Upper lobe of right lung (tissue), 1 donor: ENCODE measurements at regions not wholly inside any gene's neighbourhood (a gene's known extent, or its start where the extent isn't known, plus 50 kb on each side); places are given as distances from the start of the nearest gene placed in this dataset.

Source experiments
- ATAC-seq: fragments of 200-7000 bp; cut with Tn5 transposase; one replicate; pipeline ENCODE4 v1.9.1; 2020; ENCODE audit warnings: mild to moderate bottlenecking, moderate library complexity
- DNase-seq: peaks from one replicate; pipeline ENCODE4 v3.0.0-alpha.2; 2020
- H3K27ac ChIP-seq: fragments of 200-600 bp; one replicate; pipeline ENCODE4 v1.8.0; 2022
- H3K27me3 ChIP-seq: fragments of 200-600 bp; one replicate; pipeline ENCODE4 v1.8.0; 2022; ENCODE audit warnings: mild to moderate bottlenecking
- H3K36me3 ChIP-seq: fragments of 200-600 bp; one replicate; pipeline ENCODE4 v1.8.0; 2022
- H3K4me1 ChIP-seq: fragments of 200-600 bp; one replicate; pipeline ENCODE4 v1.8.0; 2022
- H3K4me3 ChIP-seq: fragments of 200-600 bp; one replicate; pipeline ENCODE4 v1.8.0; 2022; ENCODE audit warnings: mild to moderate bottlenecking
- H3K9me3 ChIP-seq: fragments of 200-600 bp; one replicate; pipeline ENCODE4 v1.8.0; 2022
- CTCF ChIP-seq: fragments of 200-600 bp; IDR thresholded peaks from one replicate; pipeline ENCODE4 v1.8.0; 2022; ENCODE audit warnings: antibody characterized with exemption
- intact Hi-C: fragments of 100-400 bp; cut with DNase I; formaldehyde crosslinking; loops from one replicate; pipeline ENCODE4 v1.11.0; 2022
- donor health status: DM: no; HTN: yes; CAD: no; lungs with severe emphysema.

GRCh38 chr11:29395555-29396072, 621.2 kb downstream of the KCNA4 start:
- Histone ChIP-seq H3K9me3 (no peaks in the 10 kb centered on the region), H3K4me1 (no peaks in the 10 kb centered on the region), H3K27me3 (no peaks in the 10 kb centered on the region), H3K4me3 (no peak overlapping the region), H3K27ac (no peak overlapping the region), H3K36me3 (no peaks in the 10 kb centered on the region)
- no peak for DNase-seq
- intact Hi-C loops, result no loop called here
- no peak for ATAC-seq
- no peak for TF ChIP-seq CTCF

DNA sequence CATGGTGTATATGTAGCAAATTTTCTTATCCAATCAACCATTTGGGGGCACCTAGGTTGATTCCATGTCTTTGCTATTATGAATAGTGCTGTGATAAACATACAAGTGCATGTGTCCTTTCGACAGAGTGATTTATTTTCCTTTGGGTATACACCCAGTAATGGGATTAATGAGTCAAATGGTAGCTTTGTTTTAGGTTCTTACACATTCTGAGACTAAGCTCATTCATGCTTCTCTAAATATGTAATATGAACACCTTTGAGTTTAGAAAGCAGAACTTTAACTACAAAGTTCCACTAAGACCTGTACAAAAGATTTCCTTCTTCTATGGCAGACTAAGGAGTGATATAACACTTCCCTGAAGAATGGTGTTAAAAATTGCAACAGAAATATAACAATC, 627.0 kb downstream of the KCNA4 start:
- intact Hi-C loops, result no loop called here
- H3K27me3 ChIP-seq, result no peaks in the 10 kb centered on the region
- DNase-seq, result no peak

GRCh38 chr11:29373725-29374124, 643.1 kb downstream of the KCNA4 start:
- Histone ChIP-seq H3K27me3 (no peaks in the 10 kb centered on the region), H3K4me1 (no peaks in the 10 kb centered on the region), H3K36me3 (no peaks in the 10 kb centered on the region), H3K4me3 (no peak overlapping the region), H3K27ac (no peak overlapping the region), H3K9me3 (no peaks in the 10 kb centered on the region)
- DNase-seq (no peak), ATAC-seq (no peak)
- intact Hi-C loops, result no loop called here
- no peak for TF ChIP-seq CTCF

More for the DNA sequence above, 627.0 kb downstream of the KCNA4 start:
- Histone ChIP-seq H3K27ac (no peak overlapping the region), H3K4me1 (no peaks in the 10 kb centered on the region), H3K9me3 (no peaks in the 10 kb centered on the region), H3K36me3 (no peaks in the 10 kb centered on the region), H3K4me3 (no peak overlapping the region)
- no peak for TF ChIP-seq CTCF
- no peak for ATAC-seq

GRCh38 chr11:29368126-29368525, 648.7 kb downstream of the KCNA4 start:
- DNase-seq (no peak), ATAC-seq (no peak)
- Histone ChIP-seq H3K4me1 (no peaks in the 10 kb centered on the region), H3K4me3 (no peak overlapping the region), H3K36me3 (no peaks in the 10 kb centered on the region), H3K9me3 (no peaks in the 10 kb centered on the region), H3K27ac (no peak overlapping the region), H3K27me3 (no peaks in the 10 kb centered on the region)
- intact Hi-C loops, result no loop called here
- no peak for TF ChIP-seq CTCF

DNA sequence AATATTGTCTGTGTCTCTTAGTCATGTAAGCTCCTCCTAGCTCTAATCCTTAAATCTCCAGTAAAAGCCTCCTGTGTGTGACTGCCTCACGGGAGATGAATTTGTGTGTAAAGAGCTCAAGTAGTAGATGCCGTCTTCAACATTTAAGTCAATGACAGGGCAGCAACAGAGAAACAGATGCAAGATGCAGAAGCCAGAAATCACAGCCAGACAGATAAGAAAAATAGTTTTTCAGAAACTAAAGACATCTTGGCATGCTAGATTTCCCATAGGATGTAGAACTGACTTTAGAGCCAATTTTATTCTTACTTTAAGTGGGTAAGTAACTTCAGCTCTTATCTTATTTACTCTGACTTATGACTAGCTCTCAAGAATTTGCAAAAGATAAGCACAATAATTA, 652.8 kb downstream of the KCNA4 start:
- DNase-seq (no peak), ATAC-seq (no peak)
- Histone ChIP-seq H3K4me1 (no peaks in the 10 kb centered on the region), H3K27ac (no peak overlapping the region), H3K4me3 (no peak overlapping the region), H3K36me3 (no peaks in the 10 kb centered on the region), H3K9me3 (no peaks in the 10 kb centered on the region), H3K27me3 (no peaks in the 10 kb centered on the region)
- TF ChIP-seq CTCF, result no peak
- intact Hi-C loops, result no loop called here

- TF ChIP-seq CTCF, result no peak
- Histone ChIP-seq H3K4me3 (no peak overlapping the region), H3K36me3 (no peaks in the 10 kb centered on the region), H3K27ac (no peak overlapping the region), H3K9me3 (no peaks in the 10 kb centered on the region), H3K4me1 (no peaks in the 10 kb centered on the region), H3K27me3 (no peaks in the 10 kb centered on the region)
- intact Hi-C loops, result no loop called here
- DNase-seq (no peak), ATAC-seq (no peak)
Observed at GRCh38 chr11:29361369-29361768, 655.5 kb downstream of the KCNA4 start.
